NCI-H1694 treated with DMSO at 0.1 percent for 48 hours (cell line): ENCODE measurements at regions not wholly inside any gene's neighbourhood (a gene's known extent, or its start where the extent isn't known, plus 50 kb on each side); places are given as distances from the start of the nearest gene placed in this dataset.
"Not testable (repeated sequence)": the region's sequence is repeated elsewhere in the genome, so short reads cannot be mapped to it uniquely, and the experiment has no call there.

Experiments
- DNase-seq: peaks from one replicate; lab custom pipeline; 2025; lab: John Stamatoyannopoulos, UW

DNA sequence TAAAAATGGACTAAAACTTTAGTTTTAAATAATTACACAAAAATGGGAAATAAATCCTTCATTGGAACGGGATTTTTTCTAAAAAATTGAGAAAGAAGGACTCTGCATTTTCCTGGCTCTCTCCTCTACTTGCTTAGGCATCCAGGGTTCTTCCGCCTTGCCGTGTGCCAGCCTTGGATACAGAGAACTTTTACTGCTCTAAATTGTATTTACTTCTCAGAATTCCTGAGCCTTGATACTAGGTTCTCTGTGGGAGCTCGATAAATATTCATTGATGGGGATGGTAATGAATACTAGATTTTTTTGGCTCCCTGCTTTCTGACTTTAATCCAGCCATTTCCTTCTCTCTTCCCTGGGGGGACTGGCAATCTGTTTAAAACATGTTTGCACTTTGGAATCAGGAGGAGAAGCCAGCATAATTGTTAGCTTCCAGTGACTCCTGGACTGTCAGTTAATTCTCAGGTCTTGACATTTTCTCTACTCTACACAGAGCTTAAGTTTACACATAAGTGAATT, 746.1 kb upstream of the LRRTM1 start:
- no peak for DNase-seq

DNA sequence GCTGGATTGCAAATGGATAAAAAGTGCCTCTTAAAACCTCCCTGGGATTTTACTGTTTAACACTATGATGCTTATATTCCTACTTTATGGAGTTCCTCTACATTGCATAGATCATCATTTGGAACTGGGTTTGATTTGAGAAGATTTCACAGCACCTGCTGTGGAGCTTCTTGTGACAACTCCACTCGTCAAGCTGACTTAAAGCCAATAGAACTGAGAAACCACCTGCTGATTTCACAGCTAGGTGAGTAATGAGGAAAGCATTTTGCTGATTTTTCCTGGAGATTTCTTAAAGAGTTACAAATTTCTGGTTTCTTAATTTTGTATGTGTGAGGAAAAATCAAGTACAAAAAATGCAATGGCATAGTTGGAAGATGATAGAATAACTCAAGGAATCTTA, 739.1 kb upstream of the LRRTM1 start:
- no peak for DNase-seq

DNA sequence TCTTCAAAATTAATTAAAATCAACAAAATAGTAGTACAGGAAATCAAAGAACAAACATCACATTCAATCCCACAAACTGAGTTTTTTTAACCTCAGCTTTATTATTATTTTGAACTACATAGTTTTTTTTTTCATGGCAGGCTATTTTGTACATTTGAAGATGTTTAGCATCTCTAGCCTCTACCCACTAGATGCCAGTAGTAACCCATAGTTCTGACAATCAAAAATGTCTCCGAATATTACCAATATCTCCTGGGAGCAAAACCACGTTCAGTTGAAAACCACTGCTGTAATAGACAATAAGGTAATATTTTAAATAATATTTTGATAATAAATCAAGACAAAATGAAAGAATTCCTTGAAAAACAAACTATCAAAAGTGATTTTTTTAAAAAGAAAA, 702.6 kb upstream of the LRRTM1 start:
- DNase-seq, result no peak

DNA sequence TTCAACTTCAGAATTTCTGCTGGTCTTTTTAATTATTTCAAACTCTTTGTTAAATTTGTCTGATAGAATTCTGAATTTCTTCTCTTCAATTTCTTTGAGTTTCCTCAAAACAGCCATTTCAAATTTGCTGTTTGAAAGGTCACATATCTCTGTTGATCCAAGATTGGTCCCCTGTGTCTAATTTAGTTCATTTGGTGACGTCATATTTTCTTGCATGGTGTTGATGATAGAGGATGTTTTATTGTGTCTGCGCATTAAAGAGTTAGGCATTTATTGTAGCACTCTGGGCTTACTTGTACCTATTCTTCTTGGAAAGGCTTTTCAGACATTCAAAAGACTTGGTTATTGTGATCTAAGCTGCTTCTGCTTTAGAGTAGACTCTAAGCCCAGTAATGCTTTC, 698.4 kb upstream of the LRRTM1 start:
- no peak for DNase-seq

DNA sequence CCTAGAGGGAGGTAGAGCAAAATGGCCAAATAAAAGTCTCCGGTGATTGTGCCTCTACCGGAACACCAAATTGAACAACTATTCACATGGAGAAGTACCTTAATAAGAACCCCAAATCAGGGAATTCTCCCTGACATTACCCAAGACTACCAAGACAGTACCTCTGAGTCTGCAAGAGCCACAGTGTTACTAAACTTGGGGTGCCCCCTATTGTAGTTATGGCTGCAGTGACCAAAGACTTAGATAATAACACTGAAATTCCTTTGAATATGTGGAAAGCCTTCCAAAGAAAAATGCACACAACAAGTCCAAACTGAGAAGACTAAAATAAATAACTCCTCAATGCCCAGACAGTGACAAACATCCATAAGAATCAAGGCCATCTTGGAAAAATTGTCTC, 682.9 kb upstream of the LRRTM1 start:
- DNase-seq, result no peak

DNA sequence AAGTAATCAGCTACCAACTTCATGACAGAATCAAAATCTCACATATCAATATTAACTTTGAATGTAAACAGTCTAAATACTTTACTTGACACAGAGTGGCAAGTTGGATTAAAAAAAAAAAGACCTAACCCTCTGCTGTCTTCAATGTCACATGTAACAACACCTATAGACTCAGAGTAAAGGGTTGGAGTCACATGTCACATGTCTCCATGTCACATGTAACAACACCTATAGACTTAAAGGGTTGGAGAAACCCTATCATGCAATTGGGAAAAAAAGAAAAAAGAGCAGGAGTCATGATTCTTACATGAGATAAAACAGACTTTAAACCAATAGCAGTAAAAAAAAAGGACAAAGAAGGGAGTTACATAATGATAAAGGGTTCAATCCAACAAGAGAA, 665.3 kb upstream of the LRRTM1 start:
- DNase-seq, result no peak

DNA sequence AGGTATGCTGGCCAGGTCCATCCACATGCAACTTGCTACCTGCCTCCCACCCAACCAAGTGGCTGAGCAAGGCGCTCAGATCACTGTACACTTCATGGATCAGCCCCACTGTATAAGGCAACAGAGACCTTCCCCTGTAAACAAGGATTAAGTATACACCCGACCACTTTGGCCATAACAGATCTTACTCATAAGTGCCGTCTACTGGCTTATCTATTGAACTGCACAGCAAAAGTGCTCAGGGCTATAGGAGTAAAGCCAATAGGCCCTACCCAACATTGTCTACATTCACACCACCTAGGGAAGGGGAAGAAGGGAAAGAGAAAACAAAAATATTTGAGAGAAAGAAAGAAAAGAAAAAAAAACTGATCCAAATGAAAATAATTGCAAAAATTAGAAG, 663.9 kb upstream of the LRRTM1 start:
- DNase-seq, result no peak

DNA sequence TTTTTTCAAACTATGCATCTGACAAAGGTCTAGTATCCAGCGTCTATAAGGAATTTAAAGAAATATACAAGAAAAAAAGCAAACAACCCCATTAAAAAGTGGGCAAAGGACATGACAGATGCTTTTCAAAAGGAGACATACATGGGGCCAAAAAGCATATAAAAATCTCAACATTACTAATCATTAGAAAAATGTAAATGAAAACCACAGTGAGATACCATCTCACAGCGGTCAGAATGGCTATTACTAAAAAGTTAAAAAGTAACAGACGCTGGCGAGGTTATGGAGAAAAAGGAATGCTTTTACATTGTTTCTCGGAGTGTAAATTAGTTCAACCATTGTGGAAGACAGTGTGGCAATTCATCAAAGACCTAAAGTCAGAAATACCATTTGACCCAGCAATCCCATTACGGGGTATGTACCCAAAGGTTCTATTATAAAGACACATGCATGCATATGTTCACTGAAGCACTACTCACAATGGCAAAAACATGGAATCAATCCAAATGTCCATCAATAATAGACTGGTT, 643.1 kb upstream of the LRRTM1 start:
- DNase-seq, result no peak

DNA sequence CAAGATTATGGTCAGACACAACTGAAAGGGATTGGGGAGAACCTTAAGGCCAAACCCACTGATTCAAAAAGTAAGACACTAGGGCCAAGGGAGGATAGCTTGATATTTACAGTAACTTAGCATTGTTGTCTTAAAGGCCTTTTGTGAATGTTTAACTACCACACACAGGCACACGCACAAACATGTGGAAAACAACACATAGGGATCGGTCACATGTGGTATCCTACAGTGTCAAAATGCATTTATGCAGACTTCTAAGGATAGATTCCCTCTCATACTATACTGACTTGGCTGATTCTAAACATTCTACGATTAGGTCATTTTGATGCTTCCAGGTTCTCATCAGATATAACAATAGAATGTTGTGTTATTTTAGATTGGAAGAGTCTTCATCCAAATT, 638.9 kb upstream of the LRRTM1 start:
- no peak for DNase-seq

DNA sequence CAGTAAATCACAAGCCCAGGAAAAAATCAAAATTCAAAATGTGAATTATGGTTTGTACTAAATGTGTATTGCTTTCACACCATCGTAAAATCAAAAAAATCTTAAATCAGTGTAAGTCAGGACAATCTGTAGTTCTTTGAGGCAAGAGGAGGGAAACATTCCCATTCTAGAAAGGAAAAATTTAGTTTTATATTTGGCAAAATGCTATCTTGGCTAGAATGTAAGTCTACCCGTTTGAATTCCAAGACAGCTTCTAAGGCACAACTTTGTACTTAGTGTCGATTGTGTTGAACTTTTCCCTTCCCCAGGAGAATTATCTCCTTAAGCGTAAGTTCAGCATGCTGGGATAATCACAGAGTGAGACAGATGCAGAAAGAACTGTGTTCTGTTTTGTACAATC, 638.2 kb upstream of the LRRTM1 start:
- DNase-seq, result no peak

DNA sequence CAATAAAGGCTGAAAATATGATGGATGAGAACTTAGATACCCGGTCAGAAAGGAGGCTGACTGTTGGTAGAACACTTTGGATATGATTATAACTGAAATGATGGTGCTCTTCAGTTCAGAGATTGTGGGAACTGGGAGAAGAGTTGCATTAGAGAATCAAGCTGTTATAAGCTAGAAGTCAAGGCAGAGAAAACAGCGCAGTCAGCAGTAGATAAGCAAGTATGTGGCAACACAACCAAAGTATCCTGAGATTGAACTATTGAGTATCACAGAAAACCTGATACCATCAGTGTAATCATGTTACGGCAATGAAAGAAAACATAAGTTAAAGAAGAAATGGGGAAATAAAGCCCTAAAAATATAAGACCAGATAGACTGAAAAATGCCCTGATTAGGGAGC, 633.9 kb upstream of the LRRTM1 start:
- DNase-seq, result no peak

DNA sequence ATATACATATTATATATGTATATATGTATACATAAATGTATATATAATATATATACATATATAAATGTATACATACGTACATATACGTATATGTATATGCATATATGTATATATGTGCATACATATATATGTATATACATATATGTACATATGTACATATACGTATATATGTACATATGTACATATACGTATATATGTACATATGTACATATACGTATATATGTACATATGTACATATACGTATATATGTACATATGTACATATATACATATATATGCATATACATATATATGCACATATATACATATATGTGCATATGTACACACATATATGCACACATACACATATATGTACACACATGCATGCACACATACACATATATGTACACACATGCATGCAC, 627.3 kb upstream of the LRRTM1 start:
- not testable (repeated sequence) for DNase-seq

DNA sequence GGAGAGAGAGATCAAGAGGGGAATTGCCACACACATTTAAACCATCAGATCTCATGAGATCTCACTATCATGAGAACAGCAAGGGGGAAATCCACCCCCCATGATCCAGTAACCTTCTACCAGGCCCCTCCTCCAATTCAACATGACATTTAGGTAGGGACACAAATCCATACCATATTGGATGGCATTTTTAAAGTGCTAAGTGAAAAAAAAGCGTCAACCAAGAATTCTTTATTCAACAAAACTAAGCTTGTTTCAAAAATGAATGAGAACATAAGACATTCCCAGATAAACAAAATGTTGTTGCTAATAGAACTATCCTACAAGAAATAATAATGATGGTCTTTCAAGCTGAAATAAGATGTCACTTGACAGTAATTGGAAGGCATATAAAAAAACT, 626.2 kb upstream of the LRRTM1 start:
- DNase-seq, result no peak

DNA sequence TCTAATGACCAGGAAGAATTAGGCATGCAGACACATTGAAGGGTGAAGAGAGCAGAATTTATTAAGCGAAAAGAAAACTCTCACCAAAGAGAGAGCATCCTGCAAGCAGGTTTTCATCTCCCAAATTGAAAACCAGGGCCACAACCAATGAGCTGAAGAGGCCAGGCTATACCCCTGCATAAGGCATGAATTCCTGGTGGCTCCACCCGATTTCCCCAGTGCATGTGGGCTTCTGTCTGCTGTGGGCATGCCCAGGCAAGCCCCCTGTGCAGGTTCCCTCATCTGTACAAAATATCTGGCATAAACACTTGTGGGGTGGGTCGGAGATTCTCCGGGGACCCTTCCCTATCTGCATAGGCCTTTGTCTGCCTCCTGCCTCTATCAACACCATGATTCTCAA, 621.6 kb upstream of the LRRTM1 start:
- DNase-seq, result no peak

DNA sequence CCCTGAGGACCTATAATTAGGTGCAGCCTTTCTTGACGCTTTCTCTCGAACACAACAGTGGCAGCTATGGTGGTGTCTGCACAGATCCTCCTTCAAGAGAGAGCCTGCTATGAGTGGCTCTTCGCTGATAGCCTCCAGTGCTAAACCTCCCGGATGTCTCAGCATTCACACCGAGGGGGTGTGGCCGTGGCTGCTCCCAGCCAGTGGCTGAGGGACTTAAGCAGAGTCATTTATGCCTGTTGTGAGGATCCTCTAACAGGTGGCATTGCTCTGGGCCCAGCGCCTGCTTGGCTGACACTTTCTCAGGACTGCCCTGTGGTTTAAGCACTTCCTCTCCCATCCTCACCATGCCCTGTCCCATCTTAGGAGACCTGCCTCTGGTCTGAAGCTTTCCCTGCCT, 592.0 kb upstream of the LRRTM1 start:
- no peak for DNase-seq

DNA sequence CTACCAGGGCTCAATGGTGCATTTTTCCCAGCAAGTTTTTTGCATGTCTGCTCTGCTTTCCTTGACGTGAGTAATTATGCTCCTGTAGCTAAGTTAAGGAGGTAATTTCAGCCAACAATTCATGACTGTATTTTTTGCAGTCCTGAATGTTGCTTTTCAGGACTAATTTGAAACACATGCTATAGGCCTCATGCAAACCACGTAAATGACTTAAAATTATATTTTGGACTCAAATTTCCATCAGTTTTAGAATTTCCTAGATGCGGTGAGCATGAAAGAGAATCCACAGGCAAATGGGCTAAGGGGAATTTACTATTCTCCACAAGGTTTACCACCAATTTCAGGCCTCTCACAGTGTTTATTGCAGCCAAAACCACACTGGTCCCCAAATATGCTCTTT, 589.9 kb upstream of the LRRTM1 start:
- DNase-seq, result no peak

DNA sequence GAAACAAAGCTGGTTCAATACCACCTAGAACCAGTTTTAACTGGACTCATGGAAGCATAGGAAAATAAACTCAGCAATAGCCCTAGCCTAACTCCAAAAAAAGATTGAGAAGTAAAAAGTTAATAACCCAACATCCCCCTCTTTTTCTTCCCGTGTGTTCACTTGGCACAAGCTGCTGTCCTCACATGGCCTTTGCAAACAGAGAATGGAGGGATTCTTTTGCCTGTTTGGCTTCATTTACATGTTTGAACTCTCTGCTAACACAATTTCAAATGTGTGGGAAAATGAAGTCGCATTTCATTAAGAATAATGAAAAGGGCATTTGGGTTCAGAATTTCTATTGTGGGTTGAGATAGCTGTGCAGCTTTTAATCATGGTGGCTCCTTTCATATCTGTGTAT, 589.2 kb upstream of the LRRTM1 start:
- DNase-seq, result no peak

DNA sequence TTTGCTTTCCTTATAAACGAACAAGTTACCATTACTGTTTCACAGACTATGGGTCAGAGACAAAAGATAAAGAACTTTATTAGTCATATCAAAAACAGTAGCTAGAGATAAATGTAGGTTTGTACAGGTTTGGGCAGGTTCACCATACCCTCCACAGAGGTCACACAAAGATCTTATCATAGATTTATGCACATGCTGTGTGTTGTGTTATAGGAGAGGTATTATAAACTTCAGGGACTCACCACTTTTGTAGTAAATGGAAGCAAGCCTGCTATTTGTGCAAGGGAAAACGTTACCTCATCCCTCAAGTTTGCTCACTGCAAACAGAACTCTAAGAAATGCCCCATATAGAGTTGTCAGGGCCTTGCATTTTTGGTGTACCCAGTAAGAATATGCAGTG, 584.5 kb upstream of the LRRTM1 start:
- DNase-seq, result no peak

DNA sequence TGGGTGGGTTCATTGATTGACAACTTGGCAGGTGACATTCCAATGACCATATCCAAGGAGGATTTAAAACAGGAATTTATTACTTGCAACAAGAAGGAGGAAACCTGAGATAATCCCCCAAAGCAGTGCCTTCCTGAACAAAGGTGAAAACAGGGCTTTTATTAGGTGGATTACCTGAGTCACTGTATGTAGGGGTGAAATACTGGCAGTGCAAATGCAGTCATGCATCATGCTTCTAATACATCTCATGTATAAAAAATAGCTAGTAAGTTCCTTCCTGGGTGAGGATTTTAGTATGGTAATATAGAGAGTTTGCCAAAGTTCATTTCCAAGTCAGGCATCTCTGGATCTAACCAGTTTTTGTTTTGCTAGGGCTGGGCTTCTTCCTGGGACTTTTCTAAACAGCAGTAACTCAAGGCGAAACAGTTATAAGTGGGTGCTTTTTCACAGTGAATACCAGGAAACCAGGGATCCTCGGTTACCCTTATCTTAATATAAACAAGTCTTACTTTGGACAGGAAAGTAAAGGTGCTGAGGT, 583.4 kb upstream of the LRRTM1 start:
- DNase-seq, result no peak

DNA sequence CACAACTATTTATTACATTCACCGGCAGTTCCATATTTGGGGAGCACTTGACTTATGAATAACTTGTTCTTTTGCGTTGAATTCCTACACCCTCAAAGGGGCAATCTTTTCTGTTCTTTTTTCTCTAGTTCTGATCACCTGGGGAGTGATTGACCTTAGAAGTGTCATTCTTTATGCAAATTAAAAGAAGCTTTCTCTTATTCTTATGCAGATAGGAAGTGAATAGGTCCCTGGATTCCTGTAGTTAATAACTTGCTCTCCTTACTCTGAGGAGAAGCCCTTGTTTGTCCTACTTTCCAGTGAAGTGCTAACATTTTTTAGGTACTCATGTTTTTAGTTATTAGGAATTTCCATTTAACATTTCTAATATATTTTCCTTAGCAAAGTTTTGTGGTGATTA, 569.8 kb upstream of the LRRTM1 start:
- DNase-seq, result no peak

DNA sequence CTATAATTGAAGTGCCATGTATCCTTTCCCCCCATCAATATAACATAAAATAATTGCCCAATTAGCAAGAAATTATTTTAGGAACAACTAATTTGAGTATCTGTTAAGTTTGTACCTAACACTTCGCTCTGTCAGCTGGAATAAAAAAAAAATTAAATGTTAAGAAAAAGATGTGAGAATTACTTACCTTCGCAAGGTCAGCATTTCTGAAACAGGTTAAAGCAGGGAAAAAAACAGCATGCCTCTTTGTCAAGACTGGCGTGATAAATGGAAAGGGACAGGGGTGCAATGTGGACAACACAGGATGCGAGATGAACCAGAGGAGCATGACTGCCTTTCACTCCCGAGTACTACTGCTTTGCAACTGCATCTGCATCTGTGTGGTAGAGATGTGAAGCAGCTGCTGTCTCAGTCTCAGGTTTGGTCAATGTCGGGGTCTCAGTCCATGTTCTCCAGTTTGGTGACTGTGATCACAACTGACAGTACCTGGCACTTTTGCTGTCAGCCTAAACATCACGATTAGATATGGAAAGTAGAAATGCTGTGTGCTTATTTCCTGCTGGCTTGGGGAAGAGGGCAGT, 565.4 kb upstream of the LRRTM1 start:
- no peak for DNase-seq

DNA sequence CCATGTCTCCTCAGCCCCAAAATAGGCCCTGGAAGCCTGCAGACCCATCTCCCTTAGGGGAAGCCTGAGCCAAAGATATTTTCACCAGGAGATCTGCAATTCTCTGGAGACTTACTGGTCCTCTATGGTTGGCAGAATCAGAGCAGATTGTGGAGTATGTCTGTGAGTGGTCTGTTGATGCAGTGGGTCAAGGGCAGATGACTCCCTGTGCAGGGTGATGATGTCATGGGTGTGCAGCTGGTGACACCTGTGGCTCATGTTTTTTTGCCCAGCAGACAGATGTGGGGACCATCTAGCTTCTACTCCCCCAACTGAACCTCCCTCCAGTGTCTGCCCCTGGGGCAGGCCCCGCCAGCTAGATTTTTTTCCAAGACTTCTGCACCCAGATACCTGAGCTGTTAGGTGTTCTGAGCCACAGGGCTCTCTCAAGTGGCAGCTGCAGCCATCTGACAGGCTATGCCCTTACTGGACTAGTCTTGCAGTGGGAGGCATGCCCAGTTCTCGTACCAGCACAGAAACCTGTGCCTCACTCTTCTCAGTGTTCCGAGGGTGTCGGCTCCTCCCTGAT, 558.7 kb upstream of the LRRTM1 start:
- DNase-seq, result no peak

DNA sequence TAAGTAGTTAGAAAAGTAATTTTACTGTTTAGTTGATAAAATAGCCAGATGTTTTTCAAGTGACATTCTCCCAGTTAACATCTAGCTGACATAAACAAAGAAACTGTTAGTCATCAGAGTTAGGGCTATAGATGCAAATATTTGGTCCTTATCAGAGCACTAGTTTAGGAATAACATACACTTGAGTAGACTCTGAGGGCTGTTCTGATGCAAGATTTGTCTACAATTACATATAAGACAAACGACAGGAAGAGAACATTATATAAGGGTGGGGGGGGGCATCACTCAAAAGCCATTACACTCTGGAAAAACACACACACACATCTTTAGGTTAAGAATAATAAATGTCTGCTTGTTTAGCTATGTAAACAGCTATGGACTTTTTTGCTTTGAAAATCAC, 554.4 kb upstream of the LRRTM1 start:
- DNase-seq, result no peak

DNA sequence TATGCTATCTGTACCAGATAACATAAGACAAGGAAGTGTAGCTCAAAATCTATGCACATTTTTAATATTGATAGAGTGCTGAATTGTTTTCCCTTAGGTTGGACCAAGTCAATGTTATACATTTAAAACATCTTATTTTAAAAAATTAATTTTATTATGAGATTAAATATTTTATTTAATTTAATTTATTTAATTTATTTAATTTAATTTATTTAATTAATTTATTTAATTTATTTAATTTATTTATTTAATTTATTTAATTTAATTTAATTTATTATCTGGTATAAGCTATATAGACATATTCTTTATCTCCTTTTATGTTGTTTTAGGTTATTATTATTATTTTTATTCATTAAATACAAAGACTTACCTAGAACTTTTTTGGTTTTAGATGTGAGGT, 551.7 kb upstream of the LRRTM1 start:
- no peak for DNase-seq
